ENCODE measurements at regions not wholly inside any gene's neighbourhood (a gene's known extent, or its start where the extent isn't known, plus 50 kb on each side); places are given as distances from the start of the nearest gene placed in this dataset.
"Not testable (repeated sequence)": the region's sequence is repeated elsewhere in the genome, so short reads cannot be mapped to it uniquely, and the experiment has no call there.

GRCh38 chr6:150507361-150507760 lies 92.3 kb upstream of the PLEKHG1 start:
- not testable (repeated sequence) for TF ChIP-seq CTCF (IDR thresholded peaks at IDR 0.05; ENCODE audit: insufficient read depth, low read length, poor library complexity, severe bottlenecking); EZH2phosphoT487 (conservative IDR thresholded peaks at IDR 0.05; ENCODE audit: low read length)
